DND-41 (cell line): ENCODE measurements at regions not wholly inside any gene's neighbourhood (a gene's known extent, or its start where the extent isn't known, plus 50 kb on each side); places are given as distances from the start of the nearest gene placed in this dataset.

ENCODE experiments used
- ATAC-seq: fragments of 200-7000 bp; cut with Tn5 transposase; 3 replicates; pipeline ENCODE4 v1.9.1; 2021; ENCODE audit warnings: low read depth; ENCODE audit not compliant: insufficient read depth
- DNase-seq: peaks from one replicate; pipeline ENCODE4 v3.0.0-alpha.2; 2020
- H2AFZ ChIP-seq: 2 replicates; pipeline ENCODE4 v1.6.0; 2012; ENCODE audit warnings: low read depth, low read length
- H3K27ac ChIP-seq: 2 replicates; pipeline ENCODE4 v1.5.1; 2012; ENCODE audit warnings: low read length, inconsistent platforms
- H3K27me3 ChIP-seq: fragments of 200-600 bp; sonication (generic); 2 replicates; pipeline ENCODE4 v1.6.0; 2012; ENCODE audit warnings: low read length, mild to moderate bottlenecking, inconsistent platforms; ENCODE audit not compliant: insufficient read depth, poor library complexity
- H3K36me3 ChIP-seq: 2 replicates; pipeline ENCODE4 v1.5.1; 2012; ENCODE audit warnings: low read length, inconsistent platforms; ENCODE audit not compliant: insufficient read depth
- H3K4me1 ChIP-seq: 2 replicates; pipeline ENCODE4 v1.5.1; 2012; ENCODE audit warnings: mild to moderate bottlenecking, low read length; ENCODE audit not compliant: insufficient read depth
- H3K4me2 ChIP-seq: 2 replicates; pipeline ENCODE4 v1.6.0; 2012; ENCODE audit warnings: mild to moderate bottlenecking, moderate library complexity, low read length, inconsistent platforms; ENCODE audit not compliant: insufficient read depth
- H3K4me3 ChIP-seq, 2 experiments: fragments of 200-600 bp in 1 of 2; shearing (Covaris generic) in 1 of 2; 2 replicates each; pipeline ENCODE4 v1.5.1; 2012 to 2016; ENCODE audit warnings: inconsistent platforms in 2 of 2, low read length in 2 of 2, mild to moderate bottlenecking in 2 of 2, low read depth in 1 of 2, moderate library complexity in 1 of 2
- H3K79me2 ChIP-seq: 2 replicates; pipeline ENCODE4 v1.6.0; 2012; ENCODE audit warnings: low read length, inconsistent platforms; ENCODE audit not compliant: insufficient read depth
- H3K9ac ChIP-seq: 2 replicates; pipeline ENCODE4 v1.6.0; 2012; ENCODE audit warnings: low read depth, mild to moderate bottlenecking, inconsistent platforms, low read length, moderate library complexity
- H3K9me3 ChIP-seq: 2 replicates; pipeline ENCODE4 v1.5.1; 2012; ENCODE audit warnings: low read length, moderate library complexity, mild to moderate bottlenecking, inconsistent platforms; ENCODE audit not compliant: insufficient read depth, severe bottlenecking
- H4K20me1 ChIP-seq: 2 replicates; pipeline ENCODE4 v1.6.0; 2012; ENCODE audit warnings: low read length; ENCODE audit not compliant: insufficient read depth
- EZH2 ChIP-seq: IDR thresholded peaks from 3 replicates; pipeline ENCODE4 v1.6.1; 2012; ENCODE audit warnings: borderline replicate concordance, low read depth, mild to moderate bottlenecking, moderate library complexity, low read length, inconsistent platforms; ENCODE audit not compliant: severe bottlenecking
- TF ChIP-seq, protein P1 (sequence below): IDR thresholded peaks from 2 replicates; pipeline ENCODE4 v1.5.1; 2012; ENCODE audit warnings: borderline replicate concordance, low read length, moderate library complexity, mild to moderate bottlenecking; ENCODE audit not compliant: poor library complexity, severe bottlenecking; ENCODE audit errors: extremely low read depth

DNA sequence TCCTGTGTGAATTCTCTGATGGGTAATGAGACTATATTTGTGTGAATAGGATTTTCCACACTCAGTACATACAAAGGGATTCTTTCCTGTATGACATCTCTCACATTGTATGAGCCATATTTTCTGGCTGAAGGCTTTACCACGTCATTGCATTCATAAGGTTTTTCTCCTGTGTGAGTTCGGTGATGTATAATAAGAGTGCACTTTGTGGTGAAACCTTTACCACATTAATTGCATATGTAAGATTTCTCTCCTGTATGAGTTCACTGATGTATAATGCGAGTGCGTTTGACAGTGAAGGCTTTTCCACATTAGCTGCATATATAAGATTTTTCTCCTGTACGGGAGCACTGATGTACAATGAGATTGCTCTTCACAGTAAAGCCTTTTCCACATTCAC is 455.4 kb upstream of the CNTN5 start:
- Histone ChIP-seq H3K79me2 (no peaks in the 10 kb centered on the region), H3K4me2 (no peak overlapping the region), H3K4me3 (no peak overlapping the region), H2AFZ (no peak overlapping the region), H3K27me3 (no peaks in the 10 kb centered on the region), H4K20me1 (no peaks in the 10 kb centered on the region), H3K9ac (no peak overlapping the region), H3K27ac (no peak overlapping the region), H3K36me3 (no peaks in the 10 kb centered on the region), H3K9me3 (no peaks in the 10 kb centered on the region), H3K4me1 (no peaks in the 10 kb centered on the region)
- ATAC-seq (no peak), DNase-seq (no peak)
- no peak for TF ChIP-seq EZH2
- TF ChIP-seq, protein P1, sequence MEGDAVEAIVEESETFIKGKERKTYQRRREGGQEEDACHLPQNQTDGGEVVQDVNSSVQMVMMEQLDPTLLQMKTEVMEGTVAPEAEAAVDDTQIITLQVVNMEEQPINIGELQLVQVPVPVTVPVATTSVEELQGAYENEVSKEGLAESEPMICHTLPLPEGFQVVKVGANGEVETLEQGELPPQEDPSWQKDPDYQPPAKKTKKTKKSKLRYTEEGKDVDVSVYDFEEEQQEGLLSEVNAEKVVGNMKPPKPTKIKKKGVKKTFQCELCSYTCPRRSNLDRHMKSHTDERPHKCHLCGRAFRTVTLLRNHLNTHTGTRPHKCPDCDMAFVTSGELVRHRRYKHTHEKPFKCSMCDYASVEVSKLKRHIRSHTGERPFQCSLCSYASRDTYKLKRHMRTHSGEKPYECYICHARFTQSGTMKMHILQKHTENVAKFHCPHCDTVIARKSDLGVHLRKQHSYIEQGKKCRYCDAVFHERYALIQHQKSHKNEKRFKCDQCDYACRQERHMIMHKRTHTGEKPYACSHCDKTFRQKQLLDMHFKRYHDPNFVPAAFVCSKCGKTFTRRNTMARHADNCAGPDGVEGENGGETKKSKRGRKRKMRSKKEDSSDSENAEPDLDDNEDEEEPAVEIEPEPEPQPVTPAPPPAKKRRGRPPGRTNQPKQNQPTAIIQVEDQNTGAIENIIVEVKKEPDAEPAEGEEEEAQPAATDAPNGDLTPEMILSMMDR: no peak

GRCh38 chr11:98566978-98567377 is 453.8 kb upstream of the CNTN5 start:
- Histone ChIP-seq H3K4me1 (no peaks in the 10 kb centered on the region), H3K4me2 (no peak overlapping the region), H3K79me2 (no peaks in the 10 kb centered on the region), H3K27me3 (no peaks in the 10 kb centered on the region), H2AFZ (no peak overlapping the region), H3K9me3 (no peaks in the 10 kb centered on the region), H3K36me3 (no peaks in the 10 kb centered on the region), H4K20me1 (no peaks in the 10 kb centered on the region), H3K27ac (no peak overlapping the region), H3K9ac (no peak overlapping the region), H3K4me3 (no peak overlapping the region)
- TF ChIP-seq, protein P1: no peak
- no peak for TF ChIP-seq EZH2
- ATAC-seq (no peak), DNase-seq (no peak)

GRCh38 chr11:98568013-98568412 is 452.7 kb upstream of the CNTN5 start:
- no peak for TF ChIP-seq EZH2
- TF ChIP-seq, protein P1: no peak
- no peaks in the 10 kb centered on the region for H3K9me3 ChIP-seq
- DNase-seq: no peak

GRCh38 chr11:98572941-98573340 is 447.8 kb upstream of the CNTN5 start:
- H3K9me3 ChIP-seq: no peaks in the 10 kb centered on the region
- H3K79me2 ChIP-seq: no peaks in the 10 kb centered on the region
- no peak for DNase-seq
- no peak overlapping the region for H3K9ac ChIP-seq
- no peak overlapping the region for H3K4me2 ChIP-seq
- H3K4me1 ChIP-seq: no peaks in the 10 kb centered on the region
- TF ChIP-seq, protein P1: no peak
- no peak for TF ChIP-seq EZH2
- no peak overlapping the region for H2AFZ ChIP-seq
- H3K4me3 ChIP-seq: no peak overlapping the region
- H3K27me3 ChIP-seq: no peaks in the 10 kb centered on the region
- no peaks in the 10 kb centered on the region for H4K20me1 ChIP-seq
- no peaks in the 10 kb centered on the region for H3K36me3 ChIP-seq
- no peak for ATAC-seq
- no peak overlapping the region for H3K27ac ChIP-seq

More at GRCh38 chr11:98568013-98568412, 452.7 kb upstream of the CNTN5 start:
- Histone ChIP-seq H3K4me3 (no peak overlapping the region), H3K36me3 (no peaks in the 10 kb centered on the region), H3K27ac (no peak overlapping the region), H3K4me1 (no peaks in the 10 kb centered on the region), H3K4me2 (no peak overlapping the region), H4K20me1 (no peaks in the 10 kb centered on the region), H3K27me3 (no peaks in the 10 kb centered on the region), H2AFZ (no peak overlapping the region), H3K9ac (no peak overlapping the region), H3K79me2 (no peaks in the 10 kb centered on the region)
- no peak for ATAC-seq
